ENCODE measurements at regions not wholly inside any gene's neighbourhood (a gene's known extent, or its start where the extent isn't known, plus 50 kb on each side); places are given as distances from the start of the nearest gene placed in this dataset.
"Not testable (repeated sequence)": the region's sequence is repeated elsewhere in the genome, so short reads cannot be mapped to it uniquely, and the experiment has no call there.

DNA sequence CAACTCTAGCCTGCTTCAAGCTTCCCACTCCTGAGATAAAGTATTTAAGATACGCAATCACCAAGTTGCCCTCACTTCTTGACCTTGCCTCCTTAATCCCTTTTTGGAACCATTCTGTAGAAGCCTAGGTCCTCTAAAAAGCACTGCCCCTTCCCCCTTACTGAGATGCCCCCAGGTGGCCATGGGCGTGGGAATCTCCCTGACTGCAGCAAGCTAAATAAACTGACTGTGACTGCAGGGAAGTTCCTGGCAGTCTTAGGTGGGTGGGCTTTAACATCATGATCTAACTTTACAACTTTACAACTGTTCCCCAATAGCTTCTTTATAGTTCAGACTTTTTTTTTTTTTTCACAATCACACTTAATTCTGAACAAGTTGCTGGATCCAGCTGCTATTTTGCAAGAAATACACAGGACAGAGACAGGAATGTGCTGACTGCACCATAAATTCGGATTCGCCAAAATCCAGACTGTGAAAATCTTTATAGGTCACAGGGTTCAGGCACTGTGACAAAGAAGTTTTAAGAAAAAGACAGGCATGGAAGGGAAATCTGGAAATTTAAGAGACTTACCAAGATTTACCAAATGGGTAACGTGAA, 344.2 kb upstream of the SULF2 start (continued):
- TF ChIP-seq, protein P1, sequence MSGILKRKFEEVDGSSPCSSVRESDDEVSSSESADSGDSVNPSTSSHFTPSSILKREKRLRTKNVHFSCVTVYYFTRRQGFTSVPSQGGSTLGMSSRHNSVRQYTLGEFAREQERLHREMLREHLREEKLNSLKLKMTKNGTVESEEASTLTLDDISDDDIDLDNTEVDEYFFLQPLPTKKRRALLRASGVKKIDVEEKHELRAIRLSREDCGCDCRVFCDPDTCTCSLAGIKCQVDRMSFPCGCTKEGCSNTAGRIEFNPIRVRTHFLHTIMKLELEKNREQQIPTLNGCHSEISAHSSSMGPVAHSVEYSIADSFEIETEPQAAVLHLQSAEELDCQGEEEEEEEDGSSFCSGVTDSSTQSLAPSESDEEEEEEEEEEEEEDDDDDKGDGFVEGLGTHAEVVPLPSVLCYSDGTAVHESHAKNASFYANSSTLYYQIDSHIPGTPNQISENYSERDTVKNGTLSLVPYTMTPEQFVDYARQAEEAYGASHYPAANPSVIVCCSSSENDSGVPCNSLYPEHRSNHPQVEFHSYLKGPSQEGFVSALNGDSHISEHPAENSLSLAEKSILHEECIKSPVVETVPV (CRISPR knock-in tag; IDR thresholded peaks at IDR 0.05) = no peak

DNA sequence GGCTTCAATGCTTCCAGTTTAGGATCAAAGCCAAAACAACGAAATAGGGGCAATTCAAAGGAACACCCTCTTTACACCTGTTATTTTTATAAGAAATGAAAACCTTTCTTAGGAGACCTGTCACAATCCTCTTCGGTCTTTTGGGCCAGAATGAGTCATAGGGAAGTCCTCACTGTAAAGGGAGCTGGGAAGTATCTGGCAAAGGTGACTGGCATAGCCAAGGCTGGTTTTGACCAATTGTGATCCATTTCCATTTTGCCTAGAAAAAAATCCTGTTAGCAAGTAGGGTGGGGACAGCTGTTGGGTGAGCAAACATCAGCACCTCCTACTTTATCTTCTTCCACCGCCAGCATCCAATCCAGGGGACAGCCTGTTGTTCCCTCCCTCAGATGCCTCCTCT, 343.2 kb upstream of the SULF2 start:
- TF ChIP-seq GLIS3 (CRISPR knock-in tag; IDR thresholded peaks at IDR 0.05) = no peak
- no peak for TF ChIP-seq BACH2 (CRISPR knock-in tag; IDR thresholded peaks at IDR 0.05; ENCODE audit: borderline replicate concordance)
- TF ChIP-seq, protein P2, sequence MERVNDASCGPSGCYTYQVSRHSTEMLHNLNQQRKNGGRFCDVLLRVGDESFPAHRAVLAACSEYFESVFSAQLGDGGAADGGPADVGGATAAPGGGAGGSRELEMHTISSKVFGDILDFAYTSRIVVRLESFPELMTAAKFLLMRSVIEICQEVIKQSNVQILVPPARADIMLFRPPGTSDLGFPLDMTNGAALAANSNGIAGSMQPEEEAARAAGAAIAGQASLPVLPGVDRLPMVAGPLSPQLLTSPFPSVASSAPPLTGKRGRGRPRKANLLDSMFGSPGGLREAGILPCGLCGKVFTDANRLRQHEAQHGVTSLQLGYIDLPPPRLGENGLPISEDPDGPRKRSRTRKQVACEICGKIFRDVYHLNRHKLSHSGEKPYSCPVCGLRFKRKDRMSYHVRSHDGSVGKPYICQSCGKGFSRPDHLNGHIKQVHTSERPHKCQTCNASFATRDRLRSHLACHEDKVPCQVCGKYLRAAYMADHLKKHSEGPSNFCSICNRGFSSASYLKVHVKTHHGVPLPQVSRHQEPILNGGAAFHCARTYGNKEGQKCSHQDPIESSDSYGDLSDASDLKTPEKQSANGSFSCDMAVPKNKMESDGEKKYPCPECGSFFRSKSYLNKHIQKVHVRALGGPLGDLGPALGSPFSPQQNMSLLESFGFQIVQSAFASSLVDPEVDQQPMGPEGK (CRISPR knock-in tag; IDR thresholded peaks at IDR 0.05; ENCODE audit: borderline replicate concordance) = no peak
- TF ChIP-seq ZNF565 (CRISPR knock-in tag; conservative IDR thresholded peaks at IDR 0.05; ENCODE audit: low read depth) = no peak
- TF ChIP-seq, protein P3, sequence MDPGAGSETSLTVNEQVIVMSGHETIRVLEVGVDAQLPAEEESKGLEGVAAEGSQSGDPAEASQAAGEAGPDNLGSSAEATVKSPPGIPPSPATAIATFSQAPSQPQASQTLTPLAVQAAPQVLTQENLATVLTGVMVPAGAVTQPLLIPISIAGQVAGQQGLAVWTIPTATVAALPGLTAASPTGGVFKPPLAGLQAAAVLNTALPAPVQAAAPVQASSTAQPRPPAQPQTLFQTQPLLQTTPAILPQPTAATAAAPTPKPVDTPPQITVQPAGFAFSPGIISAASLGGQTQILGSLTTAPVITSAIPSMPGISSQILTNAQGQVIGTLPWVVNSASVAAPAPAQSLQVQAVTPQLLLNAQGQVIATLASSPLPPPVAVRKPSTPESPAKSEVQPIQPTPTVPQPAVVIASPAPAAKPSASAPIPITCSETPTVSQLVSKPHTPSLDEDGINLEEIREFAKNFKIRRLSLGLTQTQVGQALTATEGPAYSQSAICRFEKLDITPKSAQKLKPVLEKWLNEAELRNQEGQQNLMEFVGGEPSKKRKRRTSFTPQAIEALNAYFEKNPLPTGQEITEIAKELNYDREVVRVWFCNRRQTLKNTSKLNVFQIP (CRISPR knock-in tag; IDR thresholded peaks at IDR 0.05; ENCODE audit: borderline replicate concordance, low read depth) = no peak
- no peak for TF ChIP-seq CSDC2 (CRISPR knock-in tag; IDR thresholded peaks at IDR 0.05)
- no peak for TF ChIP-seq ZNF70 (CRISPR knock-in tag; IDR thresholded peaks at IDR 0.05)
- TF ChIP-seq SNAI2 (CRISPR knock-in tag; IDR thresholded peaks at IDR 0.05) = no peak
- ATAC-seq = no peak

DNA sequence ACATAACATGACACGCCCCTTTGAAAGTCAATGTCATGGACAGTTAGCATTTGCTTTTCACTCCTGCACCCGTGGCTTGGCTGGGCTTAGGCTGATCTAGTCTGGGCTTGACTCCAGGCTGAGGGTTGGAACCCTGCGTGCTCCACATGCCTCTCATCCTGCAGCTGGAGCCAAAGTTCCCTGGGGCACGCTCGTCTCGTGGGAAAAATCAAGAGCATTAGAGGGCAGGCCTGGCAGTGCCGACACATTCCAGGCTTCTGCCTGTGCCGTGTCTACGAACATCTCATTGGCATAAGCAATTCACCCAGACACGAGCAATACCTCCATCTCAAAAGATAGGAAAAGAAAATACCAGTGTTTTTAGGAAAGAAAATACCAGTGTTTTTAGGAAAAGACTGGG, 342.7 kb upstream of the SULF2 start:
- ATAC-seq = not testable (repeated sequence)

DNA sequence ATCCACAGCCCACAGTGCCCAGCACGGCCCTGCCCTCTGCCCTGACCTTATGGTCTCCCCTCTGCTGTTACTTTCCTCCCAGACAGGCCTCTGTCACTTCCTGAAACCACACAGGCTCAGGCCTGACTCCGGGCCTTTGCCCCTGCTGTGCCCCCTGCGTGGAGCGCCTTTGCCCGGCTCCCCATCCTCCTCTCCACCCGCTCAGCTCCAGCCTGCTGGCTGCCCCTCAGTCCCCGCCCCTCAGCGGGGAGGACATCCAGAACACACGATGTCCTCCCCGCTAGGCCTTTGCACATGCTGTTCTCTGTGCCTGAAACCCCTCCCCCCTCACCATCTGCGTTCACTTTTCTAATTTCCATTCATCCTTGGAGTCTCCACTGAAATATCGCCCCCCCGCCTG, 341.9 kb upstream of the SULF2 start:
- ATAC-seq = not testable (repeated sequence)

DNA sequence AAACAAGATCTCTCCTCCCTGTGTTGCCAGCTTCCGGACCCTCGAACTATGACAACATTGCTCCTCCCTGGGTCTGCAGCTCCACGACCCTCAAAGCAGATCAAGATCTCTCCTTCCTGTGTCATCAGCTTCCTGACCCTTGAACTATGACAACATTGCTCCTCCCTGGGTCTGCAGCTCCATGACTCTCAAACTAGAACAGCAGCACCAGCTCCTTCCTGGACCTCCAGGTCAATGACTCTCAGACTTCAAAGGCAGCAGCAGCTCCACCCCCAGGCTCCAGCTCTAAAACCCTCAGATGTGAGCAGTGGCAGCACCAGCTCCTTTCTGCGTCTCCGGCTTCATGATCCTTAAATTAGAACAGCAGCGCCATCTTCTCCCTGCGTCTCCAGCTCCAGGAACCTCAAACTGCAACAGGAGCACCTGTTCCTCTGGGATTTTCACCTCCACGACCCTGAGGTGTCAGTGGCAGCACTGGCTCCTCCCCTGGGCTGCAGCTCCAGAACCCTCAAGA, 341.0 kb upstream of the SULF2 start:
- no peak for ATAC-seq
- TF ChIP-seq ZNF70 (CRISPR knock-in tag; IDR thresholded peaks at IDR 0.05) (no peak), CSDC2 (CRISPR knock-in tag; IDR thresholded peaks at IDR 0.05) (no peak), ZC3H10 (CRISPR knock-in tag; IDR thresholded peaks at IDR 0.05) (no peak), ZFP3 (CRISPR knock-in tag; IDR thresholded peaks at IDR 0.05) (no peak), SNAI2 (CRISPR knock-in tag; IDR thresholded peaks at IDR 0.05) (no peak), RARB (CRISPR knock-in tag; IDR thresholded peaks at IDR 0.05) (no peak)
- TF ChIP-seq, protein P4, sequence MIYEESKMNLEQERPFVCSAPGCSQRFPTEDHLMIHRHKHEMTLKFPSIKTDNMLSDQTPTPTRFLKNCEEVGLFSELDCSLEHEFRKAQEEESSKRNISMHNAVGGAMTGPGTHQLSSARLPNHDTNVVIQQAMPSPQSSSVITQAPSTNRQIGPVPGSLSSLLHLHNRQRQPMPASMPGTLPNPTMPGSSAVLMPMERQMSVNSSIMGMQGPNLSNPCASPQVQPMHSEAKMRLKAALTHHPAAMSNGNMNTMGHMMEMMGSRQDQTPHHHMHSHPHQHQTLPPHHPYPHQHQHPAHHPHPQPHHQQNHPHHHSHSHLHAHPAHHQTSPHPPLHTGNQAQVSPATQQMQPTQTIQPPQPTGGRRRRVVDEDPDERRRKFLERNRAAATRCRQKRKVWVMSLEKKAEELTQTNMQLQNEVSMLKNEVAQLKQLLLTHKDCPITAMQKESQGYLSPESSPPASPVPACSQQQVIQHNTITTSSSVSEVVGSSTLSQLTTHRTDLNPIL (CRISPR knock-in tag; IDR thresholded peaks at IDR 0.05; ENCODE audit: low read depth) = no peak

DNA sequence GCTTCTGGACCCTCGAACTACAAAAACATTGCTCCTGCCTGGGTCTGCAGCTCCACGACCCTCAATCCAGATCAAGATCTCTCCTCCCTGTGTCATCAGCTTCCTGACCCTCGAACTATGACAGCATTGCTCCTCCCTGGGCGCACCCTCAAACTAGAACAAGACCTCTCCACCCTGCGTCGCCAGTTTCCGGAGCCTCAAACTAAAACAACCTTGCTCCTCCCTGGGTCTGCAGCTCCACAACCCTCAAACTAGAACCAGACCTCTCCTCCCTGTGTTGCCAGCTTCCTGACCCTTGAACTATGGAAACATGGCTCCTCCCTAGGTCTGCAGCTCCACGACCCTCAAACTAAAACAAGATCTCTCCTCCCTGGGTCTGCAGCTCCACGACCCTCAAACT, 339.7 kb upstream of the SULF2 start:
- TF ChIP-seq TOX (CRISPR knock-in tag; IDR thresholded peaks at IDR 0.05; ENCODE audit: borderline replicate concordance) (no peak), ZFP30 (CRISPR knock-in tag; IDR thresholded peaks at IDR 0.05) (no peak), TCF4 (CRISPR knock-in tag; IDR thresholded peaks at IDR 0.05; ENCODE audit: borderline replicate concordance) (no peak), ESRRG (CRISPR knock-in tag; IDR thresholded peaks at IDR 0.05) (no peak), PPARA (CRISPR knock-in tag; IDR thresholded peaks at IDR 0.05; ENCODE audit: borderline replicate concordance) (no peak), ZNF565 (CRISPR knock-in tag; conservative IDR thresholded peaks at IDR 0.05; ENCODE audit: low read depth) (no peak), OSR1 (CRISPR knock-in tag; IDR thresholded peaks at IDR 0.05) (no peak), GLIS3 (CRISPR knock-in tag; IDR thresholded peaks at IDR 0.05) (no peak)
- TF ChIP-seq, protein P2 (CRISPR knock-in tag; IDR thresholded peaks at IDR 0.05; ENCODE audit: borderline replicate concordance) = no peak
- TF ChIP-seq, protein P4 (CRISPR knock-in tag; IDR thresholded peaks at IDR 0.05; ENCODE audit: low read depth) = no peak
- ATAC-seq = no peak

Data from SK-N-SH treated with all-trans-retinoic acid at 6 μM for 48 hours (cell line).